IgD-negative memory B cell (primary cell): ENCODE measurements at regions not wholly inside any gene's neighbourhood (a gene's known extent, or its start where the extent isn't known, plus 50 kb on each side); places are given as distances from the start of the nearest gene placed in this dataset.

Source experiments
- H3K27ac Mint-ChIP-seq, 3 donors: one replicate each; pipeline ENCODE4 v1.8.0; 2020 to 2022; ENCODE audit warnings: mild to moderate bottlenecking in 3 of 3, mixed read lengths in 3 of 3, moderate library complexity in 1 of 3
- H3K27me3 Mint-ChIP-seq: one replicate; pipeline ENCODE4 v1.8.0; 2021; ENCODE audit warnings: mixed read lengths
- H3K36me3 Mint-ChIP-seq: one replicate; pipeline ENCODE4 v1.8.0; 2020; ENCODE audit warnings: mild to moderate bottlenecking, mixed read lengths
- H3K4me1 Mint-ChIP-seq, 3 donors: one replicate each; pipeline ENCODE4 v1.8.0; 2020 to 2022; ENCODE audit warnings: mixed read lengths in 3 of 3, mild to moderate bottlenecking in 1 of 3
- H3K4me3 Mint-ChIP-seq, 4 donors: one replicate each; pipeline ENCODE4 v1.8.0; 2020 to 2022; ENCODE audit warnings: mild to moderate bottlenecking in 4 of 4, mixed read lengths in 4 of 4, moderate library complexity in 3 of 4
- H3K9me3 Mint-ChIP-seq, 3 donors: one replicate each; pipeline ENCODE4 v1.8.0; 2020 to 2021; ENCODE audit warnings: mixed read lengths in 3 of 3, mild to moderate bottlenecking in 1 of 3

GRCh38 chrX:102067966-102068723 is 57.3 kb upstream of the TCEAL2 start:
- H3K4me3 Mint-ChIP-seq: no peak overlapping the region
- H3K9me3 Mint-ChIP-seq: peaks cover 0 to 2% (median 0%) of the 10 kb centered on the region in 3 donors
- no peaks in the 10 kb centered on the region for H3K36me3 Mint-ChIP-seq
- peak overlapping the region in 1 of 3 donors; percentile 85 for H3K27ac Mint-ChIP-seq
- no peaks in the 10 kb centered on the region for H3K4me1 Mint-ChIP-seq
- no peaks in the 10 kb centered on the region for H3K27me3 Mint-ChIP-seq

DNA sequence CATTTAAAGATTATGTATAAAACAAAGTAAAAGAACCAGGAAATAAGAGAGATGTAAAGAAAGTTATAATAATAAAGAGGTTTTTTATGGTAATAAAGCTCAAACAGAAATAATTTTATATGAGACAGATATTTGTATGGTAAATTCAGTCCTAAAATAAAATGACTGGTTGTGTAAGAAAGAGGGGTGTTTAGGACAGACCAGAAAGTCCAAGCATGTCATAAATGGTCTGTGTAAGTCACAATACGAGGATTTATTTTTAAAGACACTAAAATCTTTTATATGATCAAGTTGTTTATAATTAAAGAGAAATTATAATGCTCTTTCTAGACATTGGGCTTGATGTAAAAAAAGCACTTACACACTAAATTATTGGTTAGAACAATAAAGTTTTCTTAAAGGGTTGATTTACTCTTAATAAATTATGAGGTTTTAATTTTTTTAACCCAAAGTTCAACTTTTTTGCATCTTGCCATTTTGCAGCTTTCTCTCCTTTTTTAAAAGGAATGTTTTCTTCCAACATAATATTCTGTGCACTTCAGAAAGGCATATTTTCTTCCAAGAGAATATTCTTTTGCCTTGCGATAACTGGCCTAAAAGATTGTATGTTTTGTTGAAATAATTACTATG is 61.9 kb upstream of the TCEAL2 start:
- no peak overlapping the region for H3K4me3 Mint-ChIP-seq
- no peaks in the 10 kb centered on the region for H3K36me3 Mint-ChIP-seq
- H3K9me3 Mint-ChIP-seq: peaks cover 0 to 2% (median 0%) of the 10 kb centered on the region in 3 donors
- H3K27me3 Mint-ChIP-seq: no peaks in the 10 kb centered on the region
- no peaks in the 10 kb centered on the region for H3K4me1 Mint-ChIP-seq
- no peak overlapping the region for H3K27ac Mint-ChIP-seq

DNA sequence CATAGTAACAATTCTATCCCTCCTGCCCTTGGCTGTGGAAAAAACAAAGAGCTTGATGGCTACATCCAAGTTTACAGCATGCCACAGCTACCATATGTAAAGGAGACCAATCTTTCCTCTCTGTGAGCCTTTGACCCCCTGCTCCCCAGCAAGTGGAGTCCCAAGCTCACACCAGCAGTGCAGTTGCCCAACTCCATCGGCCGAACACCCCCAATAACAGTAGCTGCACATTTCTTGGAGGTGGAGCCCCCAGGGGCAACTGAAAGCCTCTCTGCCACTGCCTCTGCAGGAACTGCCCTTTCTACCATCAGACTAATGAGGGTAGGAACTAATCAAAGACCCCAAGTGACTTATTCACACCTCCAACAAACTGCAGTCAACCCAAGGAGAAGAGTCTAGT is 81.0 kb upstream of the TCEAL2 start:
- H3K4me3 Mint-ChIP-seq: no peak overlapping the region
- H3K9me3 Mint-ChIP-seq: peaks cover 0 to 3% (median 0%) of the 10 kb centered on the region in 3 donors
- H3K27me3 Mint-ChIP-seq: peaks cover 1% of the 10 kb centered on the region
- no peaks in the 10 kb centered on the region for H3K36me3 Mint-ChIP-seq
- H3K27ac Mint-ChIP-seq: no peak overlapping the region
- no peaks in the 10 kb centered on the region for H3K4me1 Mint-ChIP-seq

DNA sequence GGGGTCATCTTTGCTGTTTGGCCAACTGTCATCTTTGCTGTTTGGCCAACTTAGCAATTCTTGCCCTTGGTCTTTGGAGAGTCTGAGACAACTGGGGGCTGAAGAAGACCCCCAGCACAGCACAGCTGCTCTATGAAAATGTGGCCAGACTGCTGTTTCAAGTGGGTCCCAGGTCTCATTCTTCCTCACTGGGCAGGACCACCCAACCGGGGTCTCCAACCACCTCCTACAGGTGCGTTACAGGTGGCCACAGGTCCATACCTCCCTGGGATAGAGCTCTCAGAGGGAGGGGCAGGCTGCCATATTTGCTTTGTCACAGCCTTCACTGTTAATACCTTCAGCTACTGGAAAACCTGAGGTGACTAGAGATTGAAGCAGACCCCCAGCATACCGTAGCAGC is 82.1 kb upstream of the TCEAL2 start:
- no peak overlapping the region for H3K27ac Mint-ChIP-seq
- no peaks in the 10 kb centered on the region for H3K36me3 Mint-ChIP-seq
- no peaks in the 10 kb centered on the region for H3K4me1 Mint-ChIP-seq
- peaks cover 0 to 3% (median 0%) of the 10 kb centered on the region in 3 donors for H3K9me3 Mint-ChIP-seq
- H3K4me3 Mint-ChIP-seq: no peak overlapping the region
- H3K27me3 Mint-ChIP-seq: peaks cover 2% of the 10 kb centered on the region

- Mint-ChIP-seq H3K4me1 (no peaks in the 10 kb centered on the region), H3K27me3 (peaks cover 2% of the 10 kb centered on the region), H3K36me3 (no peaks in the 10 kb centered on the region), H3K9me3 (peaks cover 0 to 3% (median 0%) of the 10 kb centered on the region in 3 donors), H3K4me3 (no peak overlapping the region), H3K27ac (no peak overlapping the region)
These were observed 82.8 kb upstream of the TCEAL2 start for GRCh38 chrX:102042372-102043325.

GRCh38 chrX:102029026-102029425 is 96.5 kb upstream of the TCEAL2 start:
- peaks cover 4% of the 10 kb centered on the region for H3K36me3 Mint-ChIP-seq
- H3K4me3 Mint-ChIP-seq: no peak overlapping the region
- H3K4me1 Mint-ChIP-seq: no peaks in the 10 kb centered on the region
- H3K9me3 Mint-ChIP-seq: peaks cover 4 to 28% (median 21%) of the 10 kb centered on the region in 3 donors
- H3K27ac Mint-ChIP-seq: no peak overlapping the region
- peaks cover 4% of the 10 kb centered on the region for H3K27me3 Mint-ChIP-seq

GRCh38 chrX:102018208-102018607 is 86.4 kb upstream of the ZMAT1 start:
- Mint-ChIP-seq H3K9me3 (peaks cover 3 to 10% (median 6%) of the 10 kb centered on the region in 3 donors), H3K27me3 (no peaks in the 10 kb centered on the region), H3K4me1 (no peaks in the 10 kb centered on the region), H3K4me3 (no peak overlapping the region), H3K36me3 (peaks cover 4% of the 10 kb centered on the region), H3K27ac (no peak overlapping the region)

GRCh38 chrX:102008901-102009300 is 77.1 kb upstream of the ZMAT1 start:
- peaks cover 0 to 4% (median 2%) of the 10 kb centered on the region in 3 donors for H3K9me3 Mint-ChIP-seq
- no peaks in the 10 kb centered on the region for H3K36me3 Mint-ChIP-seq

DNA sequence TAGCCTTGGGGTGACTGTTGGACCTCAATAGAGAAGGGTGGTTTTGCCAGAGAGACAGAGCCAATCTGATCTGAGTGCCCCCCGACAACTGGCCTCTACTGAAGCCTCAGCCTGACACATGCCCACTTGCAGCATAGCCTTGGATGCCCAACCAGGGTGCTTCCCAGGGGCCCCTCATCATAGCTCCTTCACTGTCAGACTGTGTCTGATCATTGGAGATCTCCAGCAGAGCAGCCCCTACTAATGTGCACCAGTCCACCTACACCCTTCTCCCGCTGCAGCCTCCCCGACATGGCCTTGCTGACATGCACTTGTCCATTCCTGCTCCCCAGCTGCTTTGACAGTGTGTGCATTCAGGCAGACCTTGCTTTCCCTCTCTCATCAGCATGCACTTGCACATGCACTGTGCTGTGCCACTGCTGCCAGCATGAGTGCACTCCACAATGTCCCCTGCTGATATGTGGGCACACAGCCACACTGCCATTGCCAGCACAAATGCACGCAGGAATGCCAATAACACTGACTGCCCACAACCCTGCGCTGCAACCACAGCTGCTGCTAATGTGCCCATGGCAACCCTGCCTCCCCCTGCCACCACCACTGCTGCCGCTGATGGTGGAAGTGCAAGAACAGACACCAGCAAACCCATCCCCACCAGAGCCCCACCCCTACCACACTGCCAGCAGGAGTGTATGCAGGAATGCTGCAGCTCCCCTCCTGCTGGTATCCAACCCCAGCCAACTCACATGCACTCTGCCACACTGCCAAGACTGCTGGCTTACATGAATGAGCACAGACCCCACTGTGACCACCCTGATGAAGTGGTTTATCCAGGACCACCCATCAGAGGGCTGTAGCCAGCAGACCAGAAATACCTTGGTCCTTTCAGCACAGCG is 68.1 kb upstream of the ZMAT1 start:
- peaks cover 7% of the 10 kb centered on the region for H3K27me3 Mint-ChIP-seq
- H3K4me3 Mint-ChIP-seq: no peak overlapping the region
- no peaks in the 10 kb centered on the region for H3K4me1 Mint-ChIP-seq
- H3K36me3 Mint-ChIP-seq: no peaks in the 10 kb centered on the region
- no peak overlapping the region for H3K27ac Mint-ChIP-seq
- peaks cover 0 to 4% (median 4%) of the 10 kb centered on the region in 3 donors for H3K9me3 Mint-ChIP-seq

More at GRCh38 chrX:102008901-102009300, 77.1 kb upstream of the ZMAT1 start:
- H3K4me1 Mint-ChIP-seq: no peaks in the 10 kb centered on the region
- H3K27ac Mint-ChIP-seq: no peak overlapping the region
- no peak overlapping the region for H3K4me3 Mint-ChIP-seq
- H3K27me3 Mint-ChIP-seq: peaks cover 3% of the 10 kb centered on the region

- no peaks in the 10 kb centered on the region for H3K36me3 Mint-ChIP-seq
- no peak overlapping the region for H3K4me3 Mint-ChIP-seq
These were observed 61.5 kb upstream of the ZMAT1 start for GRCh38 chrX:101993335-101993734.

GRCh38 chrX:101986586-101986985 is 54.8 kb upstream of the ZMAT1 start:
- Mint-ChIP-seq H3K36me3 (no peaks in the 10 kb centered on the region), H3K4me1 (no peaks in the 10 kb centered on the region), H3K27me3 (peaks cover 3% of the 10 kb centered on the region), H3K4me3 (no peak overlapping the region), H3K27ac (no peak overlapping the region), H3K9me3 (no peaks in the 10 kb centered on the region)

More at GRCh38 chrX:101993335-101993734, 61.5 kb upstream of the ZMAT1 start:
- H3K9me3 Mint-ChIP-seq: no peaks in the 10 kb centered on the region
- H3K4me1 Mint-ChIP-seq: no peaks in the 10 kb centered on the region
- no peak overlapping the region for H3K27ac Mint-ChIP-seq
- H3K27me3 Mint-ChIP-seq: peaks cover 3% of the 10 kb centered on the region
